Activated CD8-positive, alpha-beta T cell treated with anti-CD3 and anti-CD28 coated beads, Interleukin-2, amount 10 ng/mL, durations not matched to agents 7 days and 5 days (primary cell): ENCODE measurements at regions not wholly inside any gene's neighbourhood (a gene's known extent, or its start where the extent isn't known, plus 50 kb on each side); places are given as distances from the start of the nearest gene placed in this dataset.
"Not testable (repeated sequence)": the region's sequence is repeated elsewhere in the genome, so short reads cannot be mapped to it uniquely, and the experiment has no call there.

ENCODE experiments used
- ATAC-seq: fragments of 150-1000 bp; cut with Tn5 transposase; one replicate; pipeline ENCODE4 v1.10.0; 2021; ENCODE audit warnings: moderate library complexity
- CTCF ChIA-PET: fragments of 350-600 bp; sonication (Branson Sonifier 250); formaldehyde crosslinking; loops from one replicate; lab custom pipeline; 2021; ENCODE audit warnings: antibody characterized with exemption; lab: Charles Lee
- POLR2A ChIA-PET: fragments of 350-600 bp; sonication (Branson Sonifier 250); formaldehyde crosslinking; loops from one replicate; lab custom pipeline; 2021; ENCODE audit warnings: antibody characterized with exemption; lab: Charles Lee
- DNase-seq: peaks from one replicate; pipeline ENCODE4 v3.0.0-alpha.2; 2020
- H3K27ac Mint-ChIP-seq: one replicate; pipeline ENCODE4 v1.8.0; 2021; ENCODE audit warnings: mild to moderate bottlenecking, mixed read lengths
- H3K27me3 Mint-ChIP-seq: one replicate; pipeline ENCODE4 v1.8.0; 2021; ENCODE audit warnings: low read depth, mixed read lengths
- H3K36me3 Mint-ChIP-seq: one replicate; pipeline ENCODE4 v1.8.0; 2021; ENCODE audit warnings: low read depth, mixed read lengths
- H3K4me1 Mint-ChIP-seq: one replicate; pipeline ENCODE4 v1.8.0; 2021; ENCODE audit warnings: low read depth, mixed read lengths
- H3K4me3 Mint-ChIP-seq: one replicate; pipeline ENCODE4 v1.8.0; 2021; ENCODE audit warnings: mild to moderate bottlenecking, mixed read lengths
- H3K9me3 Mint-ChIP-seq: one replicate; pipeline ENCODE4 v1.8.0; 2022; ENCODE audit warnings: mixed read lengths; ENCODE audit not compliant: insufficient read depth

DNA sequence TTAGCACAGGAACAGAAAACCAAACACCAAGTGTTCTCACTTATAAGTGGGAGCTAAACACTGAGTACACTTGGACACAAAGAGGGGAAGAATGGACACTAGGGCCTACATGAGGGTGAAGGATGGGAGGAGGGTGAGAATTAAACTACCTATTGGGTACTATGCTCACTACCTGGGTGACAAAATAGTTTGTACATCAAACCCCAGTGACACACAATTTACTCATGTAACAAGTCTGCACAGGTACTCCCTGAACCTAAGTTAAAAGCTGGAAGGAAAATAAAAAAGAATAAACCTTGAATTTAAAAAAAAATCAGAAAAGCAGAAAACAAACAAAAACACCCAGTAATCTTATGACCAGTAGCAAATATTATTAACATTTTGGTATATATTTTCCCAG is 188.6 kb downstream of the TFAP2B start:
- CTCF ChIA-PET: no interaction called here
- H3K27ac Mint-ChIP-seq: no peak overlapping the region
- no peak for DNase-seq

DNA sequence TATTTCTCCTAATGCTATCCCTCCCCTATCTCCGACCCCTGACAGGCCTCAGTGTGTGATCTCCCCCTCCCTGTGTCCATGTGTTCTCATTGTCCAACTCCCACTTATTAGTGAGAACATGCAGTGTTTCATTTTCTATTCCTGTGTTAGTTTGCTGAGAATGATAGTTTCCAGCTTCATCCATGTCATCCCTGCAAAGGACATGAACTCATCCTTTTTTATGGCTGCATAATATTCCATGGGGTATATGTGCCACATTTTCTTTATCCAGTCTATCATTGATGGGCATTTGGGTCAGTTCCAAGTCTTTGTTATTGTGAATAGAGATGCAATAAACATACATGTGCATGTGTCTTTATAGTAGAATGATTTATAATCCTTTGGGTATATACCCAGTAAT is 190.0 kb downstream of the TFAP2B start:
- H3K36me3 Mint-ChIP-seq, DNase-seq, H3K27me3 Mint-ChIP-seq, H3K9me3 Mint-ChIP-seq, CTCF ChIA-PET, H3K4me1 Mint-ChIP-seq, H3K27ac Mint-ChIP-seq, H3K4me3 Mint-ChIP-seq, ATAC-seq, POLR2A ChIA-PET: not testable (repeated sequence)

More for the DNA sequence above, 188.6 kb downstream of the TFAP2B start:
- POLR2A ChIA-PET: no interaction called here
- Mint-ChIP-seq H3K4me3 (no peak overlapping the region), H3K9me3 (no peaks in the 10 kb centered on the region), H3K27me3 (no peaks in the 10 kb centered on the region), H3K36me3 (no peaks in the 10 kb centered on the region), H3K4me1 (no peaks in the 10 kb centered on the region)
- no peak for ATAC-seq

DNA sequence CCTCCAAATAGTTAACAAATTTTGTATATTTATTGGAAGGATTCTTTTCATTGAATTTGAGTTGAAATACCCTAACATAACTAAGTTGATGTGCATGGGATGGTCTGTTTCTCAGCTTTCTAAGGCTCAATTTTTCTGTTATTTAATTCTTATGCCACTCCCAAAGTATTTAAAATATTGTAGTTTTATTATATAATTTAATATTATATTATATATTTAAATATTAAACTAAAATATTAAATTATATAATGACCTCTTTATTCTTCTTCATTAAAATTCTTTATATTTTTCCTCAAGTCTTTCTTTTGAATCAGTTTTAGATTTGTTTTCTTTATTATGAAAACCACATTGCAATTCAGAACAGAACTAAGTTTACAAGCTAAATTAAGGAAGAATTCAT is 194.7 kb downstream of the TFAP2B start:
- H3K9me3 Mint-ChIP-seq: no peaks in the 10 kb centered on the region
- H3K27me3 Mint-ChIP-seq: no peaks in the 10 kb centered on the region
- ChIA-PET CTCF (no interaction called here), POLR2A (no interaction called here)
- ATAC-seq (no peak), DNase-seq (no peak)
- H3K4me1 Mint-ChIP-seq: no peaks in the 10 kb centered on the region
- H3K4me3 Mint-ChIP-seq: no peak overlapping the region
- H3K36me3 Mint-ChIP-seq: no peaks in the 10 kb centered on the region
- no peak overlapping the region for H3K27ac Mint-ChIP-seq

DNA sequence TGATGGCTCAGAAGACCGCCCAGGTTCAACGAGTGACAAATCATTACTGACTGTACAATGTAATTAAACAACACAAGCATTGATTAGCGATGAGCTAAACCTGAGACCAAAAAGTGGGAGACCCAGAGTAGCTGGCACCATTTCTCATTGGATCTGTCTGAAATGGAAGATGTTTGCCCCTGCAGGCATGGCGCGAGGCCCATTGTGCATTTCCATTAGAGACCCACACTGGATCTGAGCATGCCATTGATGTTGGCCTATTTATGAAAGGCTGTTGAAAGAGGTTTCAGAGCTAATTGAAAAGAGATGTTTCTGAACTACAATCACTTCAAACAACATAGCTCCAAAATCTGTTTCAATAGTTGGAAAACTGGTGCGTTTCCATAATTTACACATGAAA is 196.7 kb downstream of the TFAP2B start:
- Mint-ChIP-seq H3K4me1 (no peaks in the 10 kb centered on the region), H3K27ac (no peak overlapping the region), H3K27me3 (no peaks in the 10 kb centered on the region), H3K36me3 (no peaks in the 10 kb centered on the region), H3K4me3 (no peak overlapping the region), H3K9me3 (no peaks in the 10 kb centered on the region)
- no peak for ATAC-seq
- POLR2A ChIA-PET: no interaction called here
- CTCF ChIA-PET: no interaction called here
- DNase-seq: no peak

DNA sequence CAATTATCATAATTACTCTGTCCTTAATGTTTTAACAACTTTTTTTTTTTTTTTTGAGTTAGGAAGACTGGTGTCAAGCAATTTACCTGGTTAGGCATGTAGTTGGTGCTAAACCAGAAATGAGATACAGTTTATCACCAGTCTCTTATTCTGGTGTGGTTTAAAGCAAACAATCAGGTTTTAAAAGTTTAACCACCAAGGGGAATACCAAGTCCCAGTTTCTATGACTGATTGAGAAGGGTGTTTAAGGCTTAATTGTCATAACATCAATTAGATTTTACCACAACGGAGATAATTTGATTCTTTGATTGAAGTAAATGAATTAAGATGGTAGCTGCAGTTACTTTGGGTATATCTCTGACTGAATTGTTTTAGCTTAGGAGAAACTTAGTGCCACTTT is 197.8 kb downstream of the TFAP2B start:
- H3K4me1 Mint-ChIP-seq: no peaks in the 10 kb centered on the region
- H3K9me3 Mint-ChIP-seq: no peaks in the 10 kb centered on the region
- no peak overlapping the region for H3K4me3 Mint-ChIP-seq
- no peaks in the 10 kb centered on the region for H3K27me3 Mint-ChIP-seq
- ATAC-seq (no peak), DNase-seq (no peak)
- no peaks in the 10 kb centered on the region for H3K36me3 Mint-ChIP-seq
- ChIA-PET POLR2A (no interaction called here), CTCF (no interaction called here)
- no peak overlapping the region for H3K27ac Mint-ChIP-seq

DNA sequence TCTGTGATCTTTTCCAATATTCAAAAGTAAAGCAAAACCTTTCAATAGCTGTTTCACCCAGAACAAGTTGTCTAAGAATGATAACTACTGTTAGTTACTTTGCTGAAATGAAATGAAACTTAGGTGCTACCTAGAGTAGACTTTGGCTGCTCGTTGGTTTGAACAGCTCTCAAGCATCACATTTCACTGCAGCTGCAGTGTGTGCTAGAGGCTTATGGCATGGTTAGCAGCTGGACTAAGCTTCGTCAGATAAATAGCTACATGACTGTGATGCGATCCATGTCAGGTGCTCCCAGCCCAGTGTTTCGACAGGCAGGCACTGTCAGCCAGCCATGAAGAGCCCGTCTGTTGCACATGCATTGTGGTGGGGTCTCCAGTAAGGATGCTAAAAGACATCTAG is 201.1 kb downstream of the TFAP2B start:
- ATAC-seq: no peak
- no peak for DNase-seq
- Mint-ChIP-seq H3K4me1 (no peaks in the 10 kb centered on the region), H3K27me3 (no peaks in the 10 kb centered on the region), H3K36me3 (no peaks in the 10 kb centered on the region), H3K9me3 (no peaks in the 10 kb centered on the region), H3K27ac (no peak overlapping the region), H3K4me3 (no peak overlapping the region)
- POLR2A ChIA-PET: no interaction called here
- CTCF ChIA-PET: no interaction called here

DNA sequence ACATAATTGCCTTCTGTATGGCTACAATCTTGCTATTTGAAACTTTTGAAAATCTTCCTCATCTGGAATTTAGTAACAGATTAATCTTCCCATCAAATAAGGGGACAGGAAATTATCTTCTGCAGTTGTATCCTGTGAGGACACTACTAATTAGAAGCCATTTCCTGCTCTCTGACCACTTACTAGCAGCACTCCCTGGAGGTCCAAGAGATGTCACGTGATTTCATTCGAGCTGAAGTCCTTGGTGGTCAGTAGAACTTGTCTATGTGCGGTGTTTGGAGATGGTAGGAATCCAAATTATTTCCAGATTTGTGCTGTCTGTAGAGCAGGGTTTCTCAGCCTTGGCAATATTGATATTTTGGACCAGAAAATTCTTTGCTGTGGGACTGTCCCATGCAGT is 202.5 kb downstream of the TFAP2B start:
- POLR2A ChIA-PET: no interaction called here
- no peaks in the 10 kb centered on the region for H3K27me3 Mint-ChIP-seq
- no peaks in the 10 kb centered on the region for H3K9me3 Mint-ChIP-seq
- DNase-seq (no peak), ATAC-seq (no peak)
- H3K4me3 Mint-ChIP-seq: no peak overlapping the region
- H3K36me3 Mint-ChIP-seq: no peaks in the 10 kb centered on the region
- no peaks in the 10 kb centered on the region for H3K4me1 Mint-ChIP-seq
- CTCF ChIA-PET: no interaction called here
- H3K27ac Mint-ChIP-seq: no peak overlapping the region

DNA sequence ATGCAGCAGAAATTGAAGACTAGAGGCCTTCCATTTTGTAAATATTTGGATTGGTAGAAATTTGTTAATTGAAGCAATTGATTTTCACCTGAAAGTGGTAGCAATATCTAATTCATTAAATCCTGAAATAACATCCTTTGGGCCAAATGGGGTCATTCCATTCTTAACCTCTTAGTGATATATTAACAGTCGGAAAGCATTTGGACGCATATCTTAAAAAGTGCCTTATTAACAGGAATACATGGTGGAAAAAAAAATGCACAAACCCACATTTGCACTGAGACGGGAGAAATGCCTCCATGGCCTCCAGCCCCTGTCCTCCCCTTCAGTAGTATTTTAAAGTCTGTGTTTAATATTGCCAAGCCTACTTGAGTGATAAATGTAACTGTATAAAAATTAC is 205.5 kb downstream of the TFAP2B start:
- Mint-ChIP-seq H3K27me3 (no peaks in the 10 kb centered on the region), H3K27ac (no peak overlapping the region), H3K4me1 (no peaks in the 10 kb centered on the region), H3K9me3 (no peaks in the 10 kb centered on the region), H3K36me3 (no peaks in the 10 kb centered on the region), H3K4me3 (no peak overlapping the region)
- DNase-seq (no peak), ATAC-seq (no peak)
- POLR2A ChIA-PET: no interaction called here
- CTCF ChIA-PET: interaction anchor here (0.7 kb wide), 1 partner anchor 911 kb away, joined by 3 read pairs; no protein-coding TSS in a partner anchor

DNA sequence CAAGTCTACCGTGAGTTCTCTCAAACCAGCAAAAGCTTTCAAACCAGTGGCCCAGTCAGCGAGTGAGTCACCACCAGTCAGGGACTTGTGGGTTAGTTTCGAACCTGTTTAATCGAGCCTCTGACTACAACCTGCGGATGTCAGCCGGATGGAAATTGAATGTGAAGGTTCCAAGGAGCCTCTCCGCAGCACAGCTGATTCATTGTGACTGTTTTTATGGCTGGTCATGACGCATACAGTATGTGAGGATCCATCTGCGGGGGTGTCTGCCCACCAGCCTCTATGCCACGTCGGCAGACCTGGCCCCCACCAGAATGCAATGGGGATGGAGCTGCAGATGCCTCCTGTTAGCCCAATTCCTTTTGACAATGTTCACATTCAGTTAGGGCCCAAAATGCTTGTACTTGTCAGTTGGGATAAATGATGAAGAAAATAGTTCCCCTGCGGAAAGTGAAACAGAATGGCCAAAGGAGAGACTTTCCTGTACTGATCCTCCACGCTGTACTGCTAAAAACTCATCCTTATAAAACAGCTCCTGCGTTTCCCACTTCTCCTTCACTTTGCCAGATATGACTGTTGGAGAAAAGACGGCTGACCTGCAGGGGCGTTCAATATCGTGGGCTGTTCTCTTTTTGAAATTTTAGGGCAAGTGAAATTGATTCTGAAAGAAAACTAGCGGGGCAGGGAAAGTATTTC is 206.6 kb downstream of the TFAP2B start:
- Mint-ChIP-seq H3K9me3 (no peaks in the 10 kb centered on the region), H3K27me3 (no peaks in the 10 kb centered on the region), H3K36me3 (no peaks in the 10 kb centered on the region), H3K4me1 (no peaks in the 10 kb centered on the region), H3K4me3 (no peak overlapping the region), H3K27ac (no peak overlapping the region)
- DNase-seq: no peak
- CTCF ChIA-PET: no interaction called here
- ATAC-seq: no peak
- POLR2A ChIA-PET: no interaction called here

DNA sequence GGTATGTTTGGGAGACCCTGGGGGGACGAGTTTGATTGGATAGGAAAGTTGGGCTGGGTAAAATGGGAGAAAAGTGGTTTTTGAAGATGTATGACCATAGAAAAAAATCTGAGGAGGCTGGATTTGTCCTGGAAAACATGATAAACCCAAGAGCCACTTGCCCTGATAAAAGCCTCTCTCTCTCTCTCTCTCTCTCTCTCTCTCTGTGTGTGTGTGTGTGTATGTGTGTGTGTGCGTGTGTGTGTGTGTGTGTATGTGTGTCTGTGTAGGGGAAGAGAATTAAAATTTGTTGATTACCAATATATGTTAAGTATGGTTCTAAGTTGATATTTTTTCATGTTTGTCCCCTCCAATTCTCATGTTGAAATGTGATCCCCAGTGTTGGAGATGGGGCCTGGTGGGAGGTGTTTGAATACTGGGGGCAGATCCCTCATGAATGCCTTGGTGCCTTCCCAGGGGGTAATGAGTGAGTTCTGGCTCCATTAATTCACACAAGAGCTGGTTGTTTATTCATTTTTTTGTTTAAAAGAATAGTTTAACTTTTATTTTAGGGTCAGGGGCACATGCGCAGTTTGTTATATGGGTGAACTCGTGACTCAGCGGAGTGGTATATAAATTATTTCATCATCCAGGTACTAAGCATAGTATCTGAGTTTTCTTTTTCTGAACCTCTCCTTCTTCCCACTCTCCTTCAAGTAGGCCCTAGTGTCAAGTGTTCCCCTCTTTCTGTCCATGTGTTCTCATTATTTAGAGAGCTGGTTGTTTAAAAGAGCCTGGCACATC is 208.8 kb downstream of the TFAP2B start:
- H3K27me3 Mint-ChIP-seq: no peaks in the 10 kb centered on the region
- H3K4me3 Mint-ChIP-seq: no peak overlapping the region
- ChIA-PET CTCF (no interaction called here), POLR2A (no interaction called here)
- H3K27ac Mint-ChIP-seq: no peak overlapping the region
- no peak for DNase-seq
- H3K4me1 Mint-ChIP-seq: no peaks in the 10 kb centered on the region
- no peaks in the 10 kb centered on the region for H3K36me3 Mint-ChIP-seq
- no peaks in the 10 kb centered on the region for H3K9me3 Mint-ChIP-seq
- ATAC-seq: no peak

DNA sequence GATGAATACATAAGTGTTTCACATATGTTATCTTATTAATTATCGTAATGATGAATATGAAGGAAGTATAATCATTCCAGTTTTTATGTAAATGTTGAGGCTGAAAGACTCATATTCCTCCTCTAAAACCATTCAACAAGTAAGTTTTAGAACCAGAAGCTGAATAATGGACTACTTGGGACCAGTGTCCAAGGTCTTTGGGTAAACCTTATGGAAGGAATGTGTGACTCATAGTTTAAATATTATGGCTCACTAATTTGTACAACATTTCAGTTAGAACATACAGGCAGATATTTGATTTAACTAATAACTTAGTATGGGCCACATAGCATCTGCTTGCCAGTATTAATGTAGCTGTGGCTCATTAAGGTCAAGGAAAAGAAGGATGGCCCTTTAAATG is 209.6 kb downstream of the TFAP2B start:
- H3K4me1 Mint-ChIP-seq: no peaks in the 10 kb centered on the region
- POLR2A ChIA-PET: no interaction called here
- no peak overlapping the region for H3K4me3 Mint-ChIP-seq
- no peak for DNase-seq
- no peak overlapping the region for H3K27ac Mint-ChIP-seq
- H3K27me3 Mint-ChIP-seq: no peaks in the 10 kb centered on the region
- no peaks in the 10 kb centered on the region for H3K36me3 Mint-ChIP-seq
- no peaks in the 10 kb centered on the region for H3K9me3 Mint-ChIP-seq
- CTCF ChIA-PET: no interaction called here
- no peak for ATAC-seq

DNA sequence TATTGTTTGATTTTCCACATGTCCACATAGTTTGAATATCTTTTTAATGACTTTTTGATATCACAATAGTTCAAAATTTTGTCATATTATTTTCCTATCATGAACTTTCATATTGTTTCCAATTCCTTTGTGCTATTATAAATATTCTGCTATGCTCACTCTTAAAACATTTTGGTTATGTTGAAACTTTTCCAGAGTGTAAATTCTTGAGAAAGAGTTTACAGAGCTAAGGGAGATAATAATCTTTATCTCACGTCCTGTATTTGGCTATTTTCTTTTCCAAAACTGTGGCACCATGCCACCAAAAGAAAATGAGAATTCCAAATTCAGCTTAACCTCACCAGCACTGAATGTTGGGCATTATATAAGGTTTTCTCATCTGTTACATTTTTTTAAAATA is 210.9 kb downstream of the TFAP2B start:
- no peak overlapping the region for H3K27ac Mint-ChIP-seq
- POLR2A ChIA-PET: no interaction called here
- no peaks in the 10 kb centered on the region for H3K27me3 Mint-ChIP-seq
- no peak for DNase-seq
- CTCF ChIA-PET: no interaction called here
- H3K4me1 Mint-ChIP-seq: no peaks in the 10 kb centered on the region
- no peaks in the 10 kb centered on the region for H3K9me3 Mint-ChIP-seq
- no peaks in the 10 kb centered on the region for H3K36me3 Mint-ChIP-seq
- H3K4me3 Mint-ChIP-seq: no peak overlapping the region
- no peak for ATAC-seq
